ENCODE measurements at regions not wholly inside any gene's neighbourhood (a gene's known extent, or its start where the extent isn't known, plus 50 kb on each side); places are given as distances from the start of the nearest gene placed in this dataset.
"Not testable (repeated sequence)": the region's sequence is repeated elsewhere in the genome, so short reads cannot be mapped to it uniquely, and the experiment has no call there.

DNA sequence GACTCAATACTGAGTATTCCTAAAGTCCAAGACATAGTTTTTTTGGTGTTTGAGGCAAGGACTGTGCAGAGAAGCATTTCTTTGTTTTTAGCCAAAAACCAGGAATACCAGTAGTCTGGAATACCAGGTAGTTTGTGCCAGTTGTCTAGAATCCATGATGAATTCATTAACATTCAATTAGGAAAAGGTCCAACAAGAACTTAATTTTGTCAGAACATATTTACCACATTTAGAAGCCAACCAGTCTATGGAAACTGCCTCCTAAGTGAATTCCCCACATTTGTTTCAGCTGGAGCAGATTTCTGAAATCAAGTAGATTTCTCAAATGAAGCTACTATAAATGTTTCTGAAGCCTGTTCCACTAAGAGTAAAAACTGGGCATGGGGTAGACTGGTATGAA lies 1584.8 kb upstream of the ADGRL3 start:
- no peak for DNase-seq (ENCODE audit: low spot score)

DNA sequence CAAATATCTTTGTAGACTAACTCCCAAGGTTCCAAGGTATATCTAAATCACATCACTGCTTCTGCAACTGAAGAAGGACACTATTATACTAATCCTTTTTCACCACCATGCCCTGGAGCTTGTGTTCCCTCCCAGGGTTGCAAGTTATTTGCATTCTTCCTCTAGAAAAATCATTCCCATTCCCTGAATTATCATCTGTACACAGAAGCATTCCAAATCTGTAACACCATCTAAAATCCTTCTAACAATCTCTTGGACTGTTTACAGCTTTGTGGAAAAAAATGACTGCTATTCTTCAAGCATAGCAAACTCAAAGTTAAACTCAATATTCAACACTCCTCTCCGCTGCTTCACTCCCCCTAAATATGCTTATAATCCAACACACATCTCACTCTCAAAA lies 1570.8 kb upstream of the ADGRL3 start:
- DNase-seq (ENCODE audit: low spot score): no peak

- DNase-seq (ENCODE audit: low spot score): no peak
Observed at GRCh38 chr4:59630235-59630634, 1569.9 kb upstream of the ADGRL3 start.

DNA sequence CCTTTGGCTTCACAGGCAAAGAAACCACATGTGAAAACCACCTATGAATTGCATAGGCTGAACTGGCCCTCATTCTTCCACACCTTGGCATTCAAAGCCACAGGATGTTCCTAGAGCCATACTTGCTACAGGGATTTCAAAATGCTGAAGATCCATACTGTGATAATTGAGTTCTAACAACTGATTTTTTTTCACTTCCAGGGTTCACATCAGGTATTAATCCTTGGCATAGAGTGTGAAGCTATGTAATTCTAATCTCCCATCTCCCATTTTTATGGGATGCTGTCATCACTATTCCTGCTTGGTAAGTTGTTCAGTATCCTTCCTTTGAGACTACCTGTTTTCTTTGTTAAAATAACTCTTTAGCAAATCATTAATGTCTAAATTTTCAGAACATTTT lies 1569.2 kb upstream of the ADGRL3 start:
- no peak for DNase-seq (ENCODE audit: low spot score)

DNA sequence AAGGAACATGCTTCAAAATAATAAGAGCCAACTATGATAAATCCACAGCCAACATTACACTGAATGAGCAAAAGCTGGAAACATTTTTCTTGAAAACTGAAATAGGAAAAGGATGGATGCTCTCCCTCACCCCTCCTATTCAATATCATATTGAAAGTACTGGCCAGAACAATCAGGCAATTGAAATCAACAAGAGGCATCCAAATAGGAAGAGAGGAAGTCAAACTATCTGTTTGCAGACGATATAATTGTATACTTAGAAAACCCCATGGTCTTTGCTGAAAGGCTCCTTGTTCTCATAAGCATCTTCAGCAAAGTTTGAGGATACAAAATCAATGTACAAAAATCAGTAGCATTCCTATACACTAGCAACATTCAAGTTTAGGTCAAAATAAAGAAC lies 1562.5 kb upstream of the ADGRL3 start:
- DNase-seq (ENCODE audit: low spot score): no peak

GRCh38 chr4:59643682-59644081 lies 1556.4 kb upstream of the ADGRL3 start:
- no peak for DNase-seq (ENCODE audit: low spot score)

DNA sequence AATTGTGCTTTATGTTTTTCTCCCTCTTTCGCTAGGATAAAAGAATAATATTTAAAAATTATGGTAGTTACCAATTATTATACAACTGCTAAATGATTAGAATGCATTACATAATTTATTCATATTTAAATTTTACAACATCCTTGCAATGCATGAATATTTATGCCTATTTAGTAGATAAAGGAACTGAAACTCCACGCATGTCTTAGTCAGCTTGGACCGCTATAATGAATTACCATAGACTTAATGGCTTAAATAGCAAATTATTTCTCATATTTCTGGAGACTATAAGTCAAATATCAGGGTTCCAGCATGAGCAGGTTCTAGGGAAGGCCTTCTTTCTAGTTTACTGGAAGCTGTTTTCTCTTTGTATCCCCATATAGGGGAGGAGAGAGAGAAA lies 1555.4 kb upstream of the ADGRL3 start:
- DNase-seq (ENCODE audit: low spot score): no peak

DNA sequence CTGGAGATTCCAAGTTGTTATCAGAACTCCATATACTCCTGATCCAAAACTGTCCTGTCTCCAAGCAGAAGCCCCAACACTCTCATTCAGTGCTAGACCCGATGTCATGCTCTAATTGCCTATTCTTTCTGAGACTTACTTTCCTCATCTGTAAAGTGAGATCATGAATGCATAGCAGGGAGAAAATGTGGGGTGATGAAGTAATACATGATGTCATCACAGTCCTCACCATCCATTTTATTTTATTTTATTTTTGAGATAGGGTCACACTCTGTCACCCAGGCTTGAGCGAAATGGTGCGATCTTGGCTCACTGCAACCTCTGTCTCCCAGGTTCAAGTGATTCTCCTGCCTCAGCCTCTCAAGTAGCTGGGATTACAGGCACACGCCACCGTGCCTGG lies 1554.0 kb upstream of the ADGRL3 start:
- no peak for DNase-seq (ENCODE audit: low spot score)

GRCh38 chr4:59647011-59647410 lies 1553.1 kb upstream of the ADGRL3 start:
- no peak for DNase-seq (ENCODE audit: low spot score)

- no peak for DNase-seq (ENCODE audit: low spot score)
Observed at GRCh38 chr4:59647500-59647899, 1552.6 kb upstream of the ADGRL3 start.

- DNase-seq (ENCODE audit: low spot score): no peak
Observed at GRCh38 chr4:59650861-59651260, 1549.3 kb upstream of the ADGRL3 start.

GRCh38 chr4:59655996-59656395 lies 1544.1 kb upstream of the ADGRL3 start:
- DNase-seq (ENCODE audit: low spot score): no peak

DNA sequence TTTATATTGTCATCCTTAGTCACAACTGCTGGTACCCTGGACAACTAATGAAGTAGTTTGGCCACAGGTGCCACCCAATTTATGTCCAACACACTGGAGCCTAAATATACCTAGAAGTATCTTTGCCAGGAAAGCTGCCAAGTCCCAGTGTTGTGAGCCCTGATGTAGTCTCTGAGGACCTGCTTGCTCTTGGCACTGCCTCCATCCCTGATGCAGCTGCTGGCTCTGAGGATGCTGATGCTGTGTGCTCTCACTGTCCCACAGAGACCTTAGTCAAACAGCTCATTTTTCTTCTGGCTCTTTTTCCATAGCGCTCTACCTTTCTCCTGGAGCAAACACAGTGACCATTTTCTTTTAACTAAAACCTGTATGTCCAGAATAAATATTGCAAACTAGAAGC lies 1535.4 kb upstream of the ADGRL3 start:
- no peak for DNase-seq (ENCODE audit: low spot score)

DNA sequence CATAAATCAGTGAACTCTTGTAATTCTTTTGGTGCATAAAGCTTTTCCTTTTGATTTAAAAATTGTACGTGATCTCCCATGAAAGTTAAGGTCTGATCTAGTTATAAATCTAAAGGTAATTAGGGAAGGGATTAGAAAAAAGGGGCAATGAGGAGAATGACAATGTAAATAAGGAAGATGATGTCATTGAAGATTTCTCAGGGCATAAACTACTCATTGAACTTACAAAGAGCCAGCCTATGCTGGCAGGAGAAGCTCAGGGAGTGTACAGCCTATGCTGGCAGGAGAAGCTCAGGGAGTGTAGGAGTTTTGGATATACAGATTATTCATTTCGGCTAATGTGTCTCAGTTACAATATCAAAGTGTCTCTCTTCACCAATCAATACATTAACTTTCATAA lies 1533.5 kb upstream of the ADGRL3 start:
- no peak for DNase-seq (ENCODE audit: low spot score)

DNA sequence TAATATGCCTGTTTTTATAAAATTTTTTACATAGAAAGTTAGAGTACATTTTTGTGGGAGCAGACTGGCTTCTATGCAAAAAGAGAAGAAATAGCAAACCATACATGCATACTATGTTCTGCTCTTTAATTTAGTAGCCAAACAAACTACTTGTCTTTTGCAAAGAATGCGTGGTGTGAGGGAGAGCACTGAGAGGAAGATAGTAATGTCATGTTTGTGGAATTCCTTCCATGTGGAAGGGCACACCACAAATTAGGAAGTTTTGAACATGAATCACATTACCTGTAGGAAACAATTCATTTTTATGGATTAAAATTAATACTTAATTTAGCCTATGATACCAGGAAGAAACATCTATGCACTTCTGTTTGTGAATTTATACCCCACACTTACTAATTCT lies 1529.1 kb upstream of the ADGRL3 start:
- DNase-seq (ENCODE audit: low spot score): no peak

DNA sequence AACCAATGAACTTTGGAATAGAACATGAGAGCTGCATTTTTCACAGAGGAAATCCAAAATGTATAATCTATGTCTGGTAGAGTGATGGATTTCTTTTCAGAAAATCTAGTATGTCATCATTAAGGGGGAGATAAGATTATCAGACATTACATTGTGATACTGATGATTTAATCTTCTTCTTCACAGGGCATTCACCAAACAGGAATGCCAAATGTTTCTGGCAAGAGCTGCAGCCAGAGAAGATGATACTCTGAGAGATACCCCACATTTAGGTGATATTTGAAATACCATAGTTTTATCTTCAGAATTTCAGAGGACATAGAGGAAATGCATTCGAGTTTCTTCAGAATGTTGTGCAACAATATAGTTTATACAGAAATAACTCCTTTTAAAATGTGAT lies 1523.7 kb upstream of the ADGRL3 start:
- no peak for DNase-seq (ENCODE audit: low spot score)

DNA sequence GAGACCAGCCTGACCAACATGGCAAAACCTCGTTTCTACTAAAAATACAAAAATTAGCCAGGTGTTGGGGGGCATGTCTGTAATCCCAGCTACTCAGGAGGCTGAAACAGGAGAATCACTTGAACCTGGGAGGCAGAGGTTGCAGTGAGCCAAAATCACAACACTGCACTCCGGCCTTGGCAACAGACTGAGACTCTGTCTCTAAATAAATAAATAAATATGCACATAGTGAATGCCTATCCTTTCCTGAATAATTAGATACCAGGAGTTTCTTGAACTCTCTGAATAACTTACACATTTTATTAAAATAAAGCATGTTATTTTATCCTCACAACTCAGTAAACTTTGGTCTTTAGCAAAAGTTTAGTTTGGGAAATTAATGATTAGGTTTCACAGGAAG lies 1523.1 kb upstream of the ADGRL3 start:
- DNase-seq (ENCODE audit: low spot score): not testable (repeated sequence)

GRCh38 chr4:59685626-59686025 lies 1514.5 kb upstream of the ADGRL3 start:
- DNase-seq (ENCODE audit: low spot score): no peak

GRCh38 chr4:59689149-59689548 lies 1511.0 kb upstream of the ADGRL3 start:
- DNase-seq (ENCODE audit: low spot score): no peak

GRCh38 chr4:59695355-59696053 lies 1504.6 kb upstream of the ADGRL3 start:
- no peak for DNase-seq (ENCODE audit: low spot score)

GRCh38 chr4:59698041-59698440 lies 1502.1 kb upstream of the ADGRL3 start:
- no peak for DNase-seq (ENCODE audit: low spot score)

DNA sequence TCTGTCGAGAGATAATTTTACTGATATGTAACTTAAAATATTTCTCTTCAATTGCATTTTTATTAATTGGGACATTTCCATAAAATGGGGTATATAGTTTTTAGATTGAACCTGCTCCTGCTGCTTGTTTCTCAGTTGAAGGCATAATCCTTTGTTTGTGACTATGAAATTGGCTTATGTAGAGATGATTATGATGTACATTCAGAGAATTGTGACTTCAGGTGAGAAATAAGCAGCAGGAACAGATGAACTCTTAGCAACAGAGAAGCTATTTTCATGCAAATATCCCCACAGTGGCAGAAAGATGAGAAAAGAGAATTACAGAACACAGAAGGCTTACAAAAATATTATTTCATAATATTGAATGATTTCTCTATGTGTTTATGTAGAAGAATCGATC lies 1499.5 kb upstream of the ADGRL3 start:
- no peak for DNase-seq (ENCODE audit: low spot score)

- DNase-seq (ENCODE audit: low spot score): no peak
Observed at GRCh38 chr4:59704616-59705015, 1495.5 kb upstream of the ADGRL3 start.

DNA sequence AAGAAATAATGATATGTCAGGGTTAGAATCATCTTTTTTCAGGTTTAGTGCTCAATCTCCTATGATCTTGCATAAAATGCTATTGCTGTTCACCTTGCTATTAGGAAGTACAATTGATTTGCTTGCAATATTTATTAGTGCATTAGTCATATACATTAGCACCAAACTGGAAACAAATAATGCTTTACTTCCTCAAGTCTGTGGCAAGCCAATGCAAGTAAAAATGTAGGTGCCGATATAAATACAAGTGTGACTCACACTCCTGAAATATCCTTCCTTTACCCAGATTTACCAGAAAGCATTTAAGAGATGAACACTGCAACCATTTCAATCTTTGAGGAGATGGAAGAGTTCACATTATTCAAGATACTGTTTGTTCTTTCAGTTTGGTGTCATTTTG lies 1487.7 kb upstream of the ADGRL3 start:
- no peak for DNase-seq (ENCODE audit: low spot score)

DNA sequence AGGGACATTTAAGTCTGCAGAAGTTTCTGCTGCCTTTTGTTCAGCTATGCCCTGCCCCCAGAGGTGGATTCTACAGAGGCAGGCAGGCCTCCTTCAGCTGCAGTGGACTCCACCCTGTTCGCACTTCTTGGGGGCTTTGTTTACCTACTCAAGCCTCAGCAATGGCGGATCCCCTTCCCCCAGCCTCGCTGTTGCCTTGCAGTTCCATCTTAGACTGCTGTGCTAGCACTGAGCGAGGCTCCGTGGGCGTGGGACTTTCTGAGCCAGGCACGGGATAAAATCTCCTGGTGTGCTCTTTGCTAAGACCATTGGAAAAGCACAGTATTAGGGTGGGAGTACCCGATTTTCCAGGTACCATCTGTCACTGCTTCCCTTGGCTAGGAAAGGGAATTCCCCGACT lies 1475.8 kb upstream of the ADGRL3 start:
- DNase-seq (ENCODE audit: low spot score): not testable (repeated sequence)

Data from GM03348 (cell line).